OCI-LY1 (cell line): ENCODE measurements at regions not wholly inside any gene's neighbourhood (a gene's known extent, or its start where the extent isn't known, plus 50 kb on each side); places are given as distances from the start of the nearest gene placed in this dataset.

ENCODE experiments used
- H2AFZ ChIP-seq: fragments of 200-600 bp; sonication (generic), shearing (Covaris generic); 2 replicates; pipeline ENCODE4 v1.6.0; 2014; ENCODE audit warnings: antibody characterized with exemption, mild to moderate bottlenecking, low read length
- H3F3A ChIP-seq: fragments of 200-600 bp; sonication (generic), shearing (Covaris generic); 2 replicates; pipeline ENCODE4 v1.6.0; 2014; ENCODE audit warnings: mild to moderate bottlenecking, antibody characterized with exemption, low read length, moderate library complexity; ENCODE audit not compliant: insufficient read depth
- H3K27ac ChIP-seq: fragments of 200-600 bp; sonication (generic); 2 replicates; pipeline ENCODE4 v1.5.1; 2014; ENCODE audit warnings: low read length, mixed run types, mild to moderate bottlenecking, low read depth; ENCODE audit not compliant: poor library complexity, severe bottlenecking
- H3K27me3 ChIP-seq: fragments of 200-600 bp; sonication (generic); 2 replicates; pipeline ENCODE4 v1.6.0; 2014; ENCODE audit warnings: antibody characterized with exemption, mild to moderate bottlenecking, low read length, moderate library complexity; ENCODE audit not compliant: insufficient read depth
- H3K36me3 ChIP-seq: fragments of 200-600 bp; sonication (generic); 2 replicates; pipeline ENCODE4 v1.6.1; 2014; ENCODE audit warnings: mild to moderate bottlenecking, antibody characterized with exemption, low read length, moderate library complexity, mixed read lengths; ENCODE audit not compliant: insufficient read depth
- H3K4me1 ChIP-seq: fragments of 200-600 bp; sonication (generic); 2 replicates; pipeline ENCODE4 v1.5.1; 2014; ENCODE audit warnings: mild to moderate bottlenecking, low read length, moderate library complexity; ENCODE audit not compliant: insufficient read depth, severe bottlenecking
- H3K4me2 ChIP-seq: fragments of 200-600 bp; sonication (generic), shearing (Covaris generic); 2 replicates; pipeline ENCODE4 v1.6.1; 2014; ENCODE audit warnings: low read length
- H3K4me3 ChIP-seq: fragments of 200-600 bp; sonication (generic); 2 replicates; pipeline ENCODE4 v1.5.1; 2014; ENCODE audit warnings: low read length, low read depth, mild to moderate bottlenecking, mixed read lengths; ENCODE audit not compliant: poor library complexity, severe bottlenecking
- H3K79me2 ChIP-seq: fragments of 200-600 bp; shearing (Covaris generic); 2 replicates; pipeline ENCODE4 v1.6.1; 2016; ENCODE audit warnings: mixed run types, low read length, mixed read lengths; ENCODE audit not compliant: insufficient read depth
- H3K9ac ChIP-seq: fragments of 200-600 bp; sonication (generic), shearing (Covaris generic); 2 replicates; pipeline ENCODE4 v1.6.1; 2014; ENCODE audit warnings: mild to moderate bottlenecking, low read length, mixed read lengths
- H3K9me2 ChIP-seq: fragments of 200-600 bp; sonication (generic), shearing (Covaris generic); 2 replicates; pipeline ENCODE4 v1.6.1; 2014; ENCODE audit warnings: low read depth, mild to moderate bottlenecking, low read length, mixed read lengths
- H3K9me3 ChIP-seq: fragments of 200-600 bp; shearing (Covaris generic); 2 replicates; pipeline ENCODE4 v1.6.1; 2014; ENCODE audit warnings: low read length, mixed read lengths
- H4K20me1 ChIP-seq: fragments of 200-600 bp; sonication (generic), shearing (Covaris generic); 2 replicates; pipeline ENCODE4 v1.6.0; 2016; ENCODE audit warnings: mild to moderate bottlenecking, low read length; ENCODE audit not compliant: insufficient read depth
- CTCF ChIP-seq: fragments of 200-600 bp; sonication (generic), shearing (Covaris generic); IDR thresholded peaks from 2 replicates; pipeline ENCODE4 v1.5.1; 2017; ENCODE audit warnings: mild to moderate bottlenecking, antibody characterized with exemption, low read length, moderate library complexity, mixed read lengths
- EZH2 ChIP-seq: fragments of 200-600 bp; sonication (generic), shearing (Covaris generic); IDR thresholded peaks from 2 replicates; pipeline ENCODE4 v1.8.0; 2017; ENCODE audit warnings: borderline replicate concordance, mixed run types, mild to moderate bottlenecking, antibody characterized with exemption, low read length, moderate library complexity, mixed read lengths

- Histone ChIP-seq H3K4me3 (no peak overlapping the region), H3K36me3 (no peaks in the 10 kb centered on the region), H3K9me2 (no peaks in the 10 kb centered on the region), H3K4me2 (no peak overlapping the region), H3K9me3 (no peaks in the 10 kb centered on the region), H3K27ac (no peak overlapping the region), H3F3A (no peaks in the 10 kb centered on the region), H3K79me2 (no peaks in the 10 kb centered on the region), H3K9ac (no peak overlapping the region), H3K4me1 (no peaks in the 10 kb centered on the region), H2AFZ (no peak overlapping the region), H3K27me3 (no peaks in the 10 kb centered on the region), H4K20me1 (no peaks in the 10 kb centered on the region)
- TF ChIP-seq EZH2 (no peak), CTCF (no peak)
Observed at GRCh38 chrX:134174273-134174660, 62.7 kb upstream of the CCDC160 start.

- Histone ChIP-seq H3K4me2 (no peak overlapping the region), H3K27ac (no peak overlapping the region), H3K79me2 (no peaks in the 10 kb centered on the region), H2AFZ (no peak overlapping the region), H4K20me1 (no peaks in the 10 kb centered on the region), H3K4me3 (no peak overlapping the region), H3F3A (no peaks in the 10 kb centered on the region), H3K27me3 (no peaks in the 10 kb centered on the region), H3K9ac (no peak overlapping the region), H3K9me3 (no peaks in the 10 kb centered on the region), H3K36me3 (no peaks in the 10 kb centered on the region), H3K9me2 (no peaks in the 10 kb centered on the region), H3K4me1 (no peaks in the 10 kb centered on the region)
- TF ChIP-seq EZH2 (no peak), CTCF (no peak)
Observed at GRCh38 chrX:134174859-134175258, 62.1 kb upstream of the CCDC160 start.

GRCh38 chrX:134177527-134177926 lies 59.5 kb upstream of the CCDC160 start:
- Histone ChIP-seq H4K20me1 (no peaks in the 10 kb centered on the region), H3K4me3 (no peak overlapping the region), H3K36me3 (no peaks in the 10 kb centered on the region), H3K9me3 (no peaks in the 10 kb centered on the region), H3K4me2 (no peak overlapping the region), H3F3A (no peaks in the 10 kb centered on the region), H3K9me2 (no peaks in the 10 kb centered on the region), H3K4me1 (no peaks in the 10 kb centered on the region), H3K27me3 (no peaks in the 10 kb centered on the region), H3K27ac (no peak overlapping the region), H3K9ac (no peak overlapping the region), H2AFZ (no peak overlapping the region), H3K79me2 (no peaks in the 10 kb centered on the region)
- TF ChIP-seq CTCF (no peak), EZH2 (no peak)
